ENCODE measurements at regions not wholly inside any gene's neighbourhood (a gene's known extent, or its start where the extent isn't known, plus 50 kb on each side); places are given as distances from the start of the nearest gene placed in this dataset.

DNA sequence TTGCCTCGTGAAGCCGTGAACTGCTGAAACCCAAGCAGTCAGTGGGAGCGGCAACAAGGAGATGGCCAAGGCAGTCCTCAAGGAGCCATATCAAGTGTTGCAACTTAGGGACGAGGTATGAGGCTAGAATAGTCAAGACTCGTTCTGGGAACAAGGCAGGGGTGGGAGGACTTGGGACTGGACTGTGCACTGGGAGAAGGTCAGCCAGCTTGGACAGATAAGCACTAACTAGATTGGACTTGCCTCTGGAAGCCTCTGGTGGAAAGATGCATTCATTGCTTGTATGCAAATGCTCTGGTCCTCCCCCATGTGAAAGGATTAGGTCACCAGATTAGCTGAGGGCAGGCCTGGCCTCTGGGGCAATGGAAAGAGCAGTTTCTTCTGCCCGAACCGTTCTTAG, 123.3 kb upstream of the CTNNB1 start:
- Histone ChIP-seq H3K36me3 (ENCODE audit: insufficient read depth, low read length) (no peaks in the 10 kb centered on the region), H3K9me2 (replicated peaks; ENCODE audit: low read depth, low read length) (no peaks in the 10 kb centered on the region), H3K9me3 (ENCODE audit: insufficient read depth, low read depth, low read length) (no peaks in the 10 kb centered on the region), H2AFZ (ENCODE audit: low read length) (no peak overlapping the region), H3K4me1 (ENCODE audit: insufficient read depth, low read length, poor library complexity, severe bottlenecking) (no peaks in the 10 kb centered on the region), H3K4me2 (ENCODE audit: low read depth, low read length, poor library complexity, severe bottlenecking) (no peak overlapping the region), H3F3A (ENCODE audit: low read depth) (no peaks in the 10 kb centered on the region), H3K4me3 (ENCODE audit: low read length, poor library complexity, severe bottlenecking) (no peak overlapping the region), H3K9ac (ENCODE audit: low read depth, low read length, poor library complexity, severe bottlenecking) (no peak overlapping the region), H3K27me3 (ENCODE audit: insufficient read depth, low read length, poor library complexity, severe bottlenecking) (no peaks in the 10 kb centered on the region), H3K79me2 (ENCODE audit: insufficient read depth, low read length) (no peaks in the 10 kb centered on the region), H4K20me1 (ENCODE audit: insufficient read depth, low read length, poor library complexity, severe bottlenecking) (no peaks in the 10 kb centered on the region)
- TF ChIP-seq, protein P1, sequence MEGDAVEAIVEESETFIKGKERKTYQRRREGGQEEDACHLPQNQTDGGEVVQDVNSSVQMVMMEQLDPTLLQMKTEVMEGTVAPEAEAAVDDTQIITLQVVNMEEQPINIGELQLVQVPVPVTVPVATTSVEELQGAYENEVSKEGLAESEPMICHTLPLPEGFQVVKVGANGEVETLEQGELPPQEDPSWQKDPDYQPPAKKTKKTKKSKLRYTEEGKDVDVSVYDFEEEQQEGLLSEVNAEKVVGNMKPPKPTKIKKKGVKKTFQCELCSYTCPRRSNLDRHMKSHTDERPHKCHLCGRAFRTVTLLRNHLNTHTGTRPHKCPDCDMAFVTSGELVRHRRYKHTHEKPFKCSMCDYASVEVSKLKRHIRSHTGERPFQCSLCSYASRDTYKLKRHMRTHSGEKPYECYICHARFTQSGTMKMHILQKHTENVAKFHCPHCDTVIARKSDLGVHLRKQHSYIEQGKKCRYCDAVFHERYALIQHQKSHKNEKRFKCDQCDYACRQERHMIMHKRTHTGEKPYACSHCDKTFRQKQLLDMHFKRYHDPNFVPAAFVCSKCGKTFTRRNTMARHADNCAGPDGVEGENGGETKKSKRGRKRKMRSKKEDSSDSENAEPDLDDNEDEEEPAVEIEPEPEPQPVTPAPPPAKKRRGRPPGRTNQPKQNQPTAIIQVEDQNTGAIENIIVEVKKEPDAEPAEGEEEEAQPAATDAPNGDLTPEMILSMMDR (conservative IDR thresholded peaks at IDR 0.05; ENCODE audit: low read length): no peak
- no peak for TF ChIP-seq EZH2phosphoT487 (IDR thresholded peaks at IDR 0.05; ENCODE audit: borderline replicate concordance)

DNA sequence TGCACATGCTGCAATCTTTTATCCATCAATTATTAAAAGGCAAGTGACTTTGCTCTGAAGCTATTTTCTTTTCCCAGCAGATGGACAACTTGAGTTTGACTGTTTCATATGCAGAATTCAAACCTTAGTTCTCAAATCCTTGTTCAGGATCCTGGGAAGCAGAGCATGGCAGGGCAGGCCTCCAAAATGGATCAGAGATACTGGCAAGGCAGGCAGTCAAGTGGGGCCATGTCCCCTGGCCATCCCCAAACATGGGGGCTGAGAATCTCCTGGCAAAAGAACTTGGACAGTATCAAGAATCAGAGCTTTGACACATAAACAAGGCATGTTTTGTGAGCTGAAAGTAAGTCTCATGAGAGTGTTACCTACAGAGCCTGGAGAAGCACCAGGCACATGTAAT, 122.9 kb upstream of the CTNNB1 start:
- H4K20me1 ChIP-seq (ENCODE audit: insufficient read depth, low read length, poor library complexity, severe bottlenecking): no peaks in the 10 kb centered on the region
- H2AFZ ChIP-seq (ENCODE audit: low read length): no peak overlapping the region
- no peaks in the 10 kb centered on the region for H3K27me3 ChIP-seq (ENCODE audit: insufficient read depth, low read length, poor library complexity, severe bottlenecking)
- H3K36me3 ChIP-seq (ENCODE audit: insufficient read depth, low read length): no peaks in the 10 kb centered on the region
- TF ChIP-seq, protein P1 (conservative IDR thresholded peaks at IDR 0.05; ENCODE audit: low read length): no peak
- TF ChIP-seq EZH2phosphoT487 (IDR thresholded peaks at IDR 0.05; ENCODE audit: borderline replicate concordance): no peak
- H3K9me2 ChIP-seq (replicated peaks; ENCODE audit: low read depth, low read length): no peaks in the 10 kb centered on the region
- no peaks in the 10 kb centered on the region for H3K4me1 ChIP-seq (ENCODE audit: insufficient read depth, low read length, poor library complexity, severe bottlenecking)
- no peak overlapping the region for H3K9ac ChIP-seq (ENCODE audit: low read depth, low read length, poor library complexity, severe bottlenecking)
- no peak overlapping the region for H3K4me2 ChIP-seq (ENCODE audit: low read depth, low read length, poor library complexity, severe bottlenecking)
- H3K79me2 ChIP-seq (ENCODE audit: insufficient read depth, low read length): no peaks in the 10 kb centered on the region
- no peaks in the 10 kb centered on the region for H3F3A ChIP-seq (ENCODE audit: low read depth)
- no peaks in the 10 kb centered on the region for H3K9me3 ChIP-seq (ENCODE audit: insufficient read depth, low read depth, low read length)
- H3K4me3 ChIP-seq (ENCODE audit: low read length, poor library complexity, severe bottlenecking): no peak overlapping the region

DNA sequence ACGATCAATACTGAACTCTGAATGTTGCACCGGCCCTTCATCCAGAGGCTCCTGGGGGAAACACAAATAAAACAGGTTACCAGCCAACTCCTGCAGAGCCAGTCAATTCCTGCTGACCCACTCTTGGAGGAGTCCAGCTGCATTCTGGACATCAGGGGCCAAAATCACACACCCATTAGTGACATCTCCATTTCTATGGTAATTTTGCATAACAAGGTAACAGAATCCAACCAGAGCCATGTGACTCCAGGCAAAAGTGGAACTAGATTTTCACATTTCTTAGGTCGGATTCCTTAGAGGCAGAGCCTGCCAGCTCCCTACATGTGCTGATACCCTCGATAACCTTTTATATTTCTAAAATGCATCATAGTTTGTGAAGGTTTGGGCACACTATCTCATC, 119.2 kb upstream of the CTNNB1 start:
- Histone ChIP-seq H3K4me2 (ENCODE audit: low read depth, low read length, poor library complexity, severe bottlenecking) (no peak overlapping the region), H3K4me3 (ENCODE audit: low read length, poor library complexity, severe bottlenecking) (no peak overlapping the region), H3K9me2 (replicated peaks; ENCODE audit: low read depth, low read length) (no peaks in the 10 kb centered on the region), H3K9me3 (ENCODE audit: insufficient read depth, low read depth, low read length) (no peaks in the 10 kb centered on the region), H4K20me1 (ENCODE audit: insufficient read depth, low read length, poor library complexity, severe bottlenecking) (no peaks in the 10 kb centered on the region), H3K36me3 (ENCODE audit: insufficient read depth, low read length) (no peaks in the 10 kb centered on the region), H2AFZ (ENCODE audit: low read length) (no peak overlapping the region), H3K9ac (ENCODE audit: low read depth, low read length, poor library complexity, severe bottlenecking) (no peak overlapping the region), H3F3A (ENCODE audit: low read depth) (no peaks in the 10 kb centered on the region), H3K4me1 (ENCODE audit: insufficient read depth, low read length, poor library complexity, severe bottlenecking) (no peaks in the 10 kb centered on the region), H3K79me2 (ENCODE audit: insufficient read depth, low read length) (no peaks in the 10 kb centered on the region), H3K27me3 (ENCODE audit: insufficient read depth, low read length, poor library complexity, severe bottlenecking) (no peaks in the 10 kb centered on the region)
- TF ChIP-seq, protein P1 (conservative IDR thresholded peaks at IDR 0.05; ENCODE audit: low read length): no peak
- no peak for TF ChIP-seq EZH2phosphoT487 (IDR thresholded peaks at IDR 0.05; ENCODE audit: borderline replicate concordance)

Data from Loucy (cell line).